ENCODE measurements at regions not wholly inside any gene's neighbourhood (a gene's known extent, or its start where the extent isn't known, plus 50 kb on each side); places are given as distances from the start of the nearest gene placed in this dataset.

DNA sequence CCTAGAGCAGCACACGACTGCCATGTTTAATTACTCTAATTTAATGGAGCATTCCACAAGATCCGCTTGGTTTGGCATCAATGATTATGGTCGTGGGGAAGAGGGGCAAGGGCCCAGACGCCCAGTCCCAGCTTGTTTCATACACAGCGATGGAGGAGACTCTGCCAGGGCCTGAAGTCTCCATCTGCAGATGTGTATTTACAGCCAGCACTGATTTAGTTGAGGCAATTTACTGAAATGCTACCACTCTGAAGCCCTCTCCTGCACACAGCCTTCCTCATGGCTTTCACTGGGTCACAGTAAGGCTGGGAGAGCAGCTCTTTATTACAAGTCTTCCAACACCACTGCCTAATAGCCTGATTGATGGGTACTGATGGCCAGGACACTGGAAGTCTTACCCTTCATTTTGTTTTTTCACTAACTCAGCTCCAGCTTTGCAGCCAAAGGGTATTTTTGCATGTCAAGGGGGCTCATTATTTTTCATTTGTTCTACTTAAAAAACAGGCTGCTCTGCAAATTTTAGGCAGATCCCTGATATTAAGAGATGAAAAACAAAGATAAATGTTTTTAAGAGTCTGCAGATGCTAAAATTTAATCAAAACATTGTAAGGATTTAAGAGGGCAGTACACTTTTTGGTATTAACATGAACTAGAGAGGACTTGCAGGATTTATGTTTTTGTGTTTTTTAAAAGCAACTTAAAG, 236.3 kb downstream of the SIPA1L2 start:
- ATAC-seq, result peak; percentile 61
- 0 out of 2 replicates have a peak, but pooled peaks have one; percentile 9 for TF ChIP-seq ARNTL (CRISPR knock-in tag; IDR thresholded peaks at IDR 0.05; ENCODE audit: borderline replicate concordance, low read depth)
- TF ChIP-seq ISL1 (CRISPR knock-in tag; IDR thresholded peaks at IDR 0.05), result no peak; the same call in 1 of the 2 replicates
- peak; percentile 87 for TF ChIP-seq TCF4 (CRISPR knock-in tag; IDR thresholded peaks at IDR 0.05; ENCODE audit: borderline replicate concordance)
- TF ChIP-seq, protein P1, sequence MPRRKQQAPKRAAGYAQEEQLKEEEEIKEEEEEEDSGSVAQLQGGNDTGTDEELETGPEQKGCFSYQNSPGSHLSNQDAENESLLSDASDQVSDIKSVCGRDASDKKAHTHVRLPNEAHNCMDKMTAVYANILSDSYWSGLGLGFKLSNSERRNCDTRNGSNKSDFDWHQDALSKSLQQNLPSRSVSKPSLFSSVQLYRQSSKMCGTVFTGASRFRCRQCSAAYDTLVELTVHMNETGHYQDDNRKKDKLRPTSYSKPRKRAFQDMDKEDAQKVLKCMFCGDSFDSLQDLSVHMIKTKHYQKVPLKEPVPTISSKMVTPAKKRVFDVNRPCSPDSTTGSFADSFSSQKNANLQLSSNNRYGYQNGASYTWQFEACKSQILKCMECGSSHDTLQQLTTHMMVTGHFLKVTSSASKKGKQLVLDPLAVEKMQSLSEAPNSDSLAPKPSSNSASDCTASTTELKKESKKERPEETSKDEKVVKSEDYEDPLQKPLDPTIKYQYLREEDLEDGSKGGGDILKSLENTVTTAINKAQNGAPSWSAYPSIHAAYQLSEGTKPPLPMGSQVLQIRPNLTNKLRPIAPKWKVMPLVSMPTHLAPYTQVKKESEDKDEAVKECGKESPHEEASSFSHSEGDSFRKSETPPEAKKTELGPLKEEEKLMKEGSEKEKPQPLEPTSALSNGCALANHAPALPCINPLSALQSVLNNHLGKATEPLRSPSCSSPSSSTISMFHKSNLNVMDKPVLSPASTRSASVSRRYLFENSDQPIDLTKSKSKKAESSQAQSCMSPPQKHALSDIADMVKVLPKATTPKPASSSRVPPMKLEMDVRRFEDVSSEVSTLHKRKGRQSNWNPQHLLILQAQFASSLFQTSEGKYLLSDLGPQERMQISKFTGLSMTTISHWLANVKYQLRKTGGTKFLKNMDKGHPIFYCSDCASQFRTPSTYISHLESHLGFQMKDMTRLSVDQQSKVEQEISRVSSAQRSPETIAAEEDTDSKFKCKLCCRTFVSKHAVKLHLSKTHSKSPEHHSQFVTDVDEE (CRISPR knock-in tag; IDR thresholded peaks at IDR 0.05), result peak; percentile 28; the same call in 1 of the 2 replicates
- no peak for TF ChIP-seq TOX (CRISPR knock-in tag; IDR thresholded peaks at IDR 0.05; ENCODE audit: borderline replicate concordance)
- no peak for TF ChIP-seq BACH2 (CRISPR knock-in tag; IDR thresholded peaks at IDR 0.05; ENCODE audit: borderline replicate concordance)

DNA sequence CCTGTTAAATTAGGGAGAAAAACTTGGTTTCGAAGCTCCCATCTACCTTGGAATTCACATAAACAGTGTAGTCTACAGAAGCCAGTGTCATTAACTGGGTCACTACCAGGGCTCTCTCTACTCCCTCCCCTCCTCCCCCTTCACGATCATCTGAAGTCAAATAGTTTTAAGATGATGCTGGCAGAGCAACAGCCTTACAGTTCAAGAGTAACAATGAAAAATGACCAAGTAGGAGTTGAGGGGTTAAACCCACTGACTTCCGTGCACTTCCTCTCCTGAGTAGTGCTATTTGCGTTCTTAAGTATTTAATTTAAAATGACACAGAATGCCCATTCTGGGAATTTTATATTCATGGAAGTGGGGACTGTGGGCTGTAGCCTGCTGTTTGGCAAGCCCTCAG, 236.9 kb downstream of the SIPA1L2 start:
- peak; percentile 66 for ATAC-seq
- no peak for TF ChIP-seq GLIS3 (CRISPR knock-in tag; IDR thresholded peaks at IDR 0.05)
- TF ChIP-seq TCF4 (CRISPR knock-in tag; IDR thresholded peaks at IDR 0.05; ENCODE audit: borderline replicate concordance), result no peak
- TF ChIP-seq BACH2 (CRISPR knock-in tag; IDR thresholded peaks at IDR 0.05; ENCODE audit: borderline replicate concordance), result no peak
- TF ChIP-seq, protein P2, sequence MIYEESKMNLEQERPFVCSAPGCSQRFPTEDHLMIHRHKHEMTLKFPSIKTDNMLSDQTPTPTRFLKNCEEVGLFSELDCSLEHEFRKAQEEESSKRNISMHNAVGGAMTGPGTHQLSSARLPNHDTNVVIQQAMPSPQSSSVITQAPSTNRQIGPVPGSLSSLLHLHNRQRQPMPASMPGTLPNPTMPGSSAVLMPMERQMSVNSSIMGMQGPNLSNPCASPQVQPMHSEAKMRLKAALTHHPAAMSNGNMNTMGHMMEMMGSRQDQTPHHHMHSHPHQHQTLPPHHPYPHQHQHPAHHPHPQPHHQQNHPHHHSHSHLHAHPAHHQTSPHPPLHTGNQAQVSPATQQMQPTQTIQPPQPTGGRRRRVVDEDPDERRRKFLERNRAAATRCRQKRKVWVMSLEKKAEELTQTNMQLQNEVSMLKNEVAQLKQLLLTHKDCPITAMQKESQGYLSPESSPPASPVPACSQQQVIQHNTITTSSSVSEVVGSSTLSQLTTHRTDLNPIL (CRISPR knock-in tag; IDR thresholded peaks at IDR 0.05; ENCODE audit: low read depth), result no peak
- TF ChIP-seq ZNF8 (CRISPR knock-in tag; IDR thresholded peaks at IDR 0.05), result no peak
- TF ChIP-seq TOX (CRISPR knock-in tag; IDR thresholded peaks at IDR 0.05; ENCODE audit: borderline replicate concordance), result no peak
- TF ChIP-seq ZNF70 (CRISPR knock-in tag; IDR thresholded peaks at IDR 0.05), result no peak
- no peak for TF ChIP-seq RARB (CRISPR knock-in tag; IDR thresholded peaks at IDR 0.05)
- TF ChIP-seq ZFP30 (CRISPR knock-in tag; IDR thresholded peaks at IDR 0.05), result no peak
- no peak for TF ChIP-seq ZFP3 (CRISPR knock-in tag; IDR thresholded peaks at IDR 0.05)

DNA sequence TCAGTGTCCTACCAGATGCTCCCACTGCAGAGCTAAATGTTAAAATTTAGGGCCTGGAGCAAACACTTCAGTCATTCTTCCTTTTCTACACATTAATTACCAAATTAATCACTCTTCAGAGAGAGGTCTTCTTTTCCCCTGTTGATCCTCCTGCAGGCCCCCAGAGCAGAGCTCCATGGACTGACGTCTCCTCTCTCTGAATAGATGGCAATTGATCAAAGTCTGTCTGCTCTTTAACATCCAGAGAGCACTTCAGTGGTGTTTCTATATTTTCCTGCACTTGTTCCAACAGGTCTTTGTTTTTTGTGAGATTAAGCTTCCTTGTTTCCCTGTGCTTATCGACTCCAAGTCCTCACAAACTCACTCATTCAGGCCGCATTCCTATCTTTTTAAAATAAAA, 239.3 kb downstream of the SIPA1L2 start:
- ATAC-seq, result no peak
- TF ChIP-seq ESRRG (CRISPR knock-in tag; IDR thresholded peaks at IDR 0.05), result no peak

DNA sequence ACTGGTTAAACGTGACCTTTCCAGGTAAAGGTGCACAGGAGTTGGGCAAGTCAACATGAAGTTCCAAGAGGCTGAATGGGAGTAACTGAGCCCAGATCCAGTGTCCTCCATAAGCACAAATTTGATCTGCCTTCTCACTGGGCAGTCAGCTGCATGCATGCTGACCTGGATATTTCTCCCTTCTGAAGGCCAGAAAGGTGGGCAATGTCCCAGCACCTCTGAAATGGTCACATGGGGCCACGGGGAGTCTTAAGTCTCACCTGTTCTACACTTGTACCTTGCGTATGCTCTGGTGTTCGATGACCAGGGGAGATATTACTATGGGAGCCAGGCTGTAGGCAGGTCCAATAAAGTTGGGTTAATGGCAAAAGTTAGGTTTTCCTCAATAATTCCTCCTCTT, 240.2 kb downstream of the SIPA1L2 start:
- no peak for ATAC-seq
- TF ChIP-seq, protein P3, sequence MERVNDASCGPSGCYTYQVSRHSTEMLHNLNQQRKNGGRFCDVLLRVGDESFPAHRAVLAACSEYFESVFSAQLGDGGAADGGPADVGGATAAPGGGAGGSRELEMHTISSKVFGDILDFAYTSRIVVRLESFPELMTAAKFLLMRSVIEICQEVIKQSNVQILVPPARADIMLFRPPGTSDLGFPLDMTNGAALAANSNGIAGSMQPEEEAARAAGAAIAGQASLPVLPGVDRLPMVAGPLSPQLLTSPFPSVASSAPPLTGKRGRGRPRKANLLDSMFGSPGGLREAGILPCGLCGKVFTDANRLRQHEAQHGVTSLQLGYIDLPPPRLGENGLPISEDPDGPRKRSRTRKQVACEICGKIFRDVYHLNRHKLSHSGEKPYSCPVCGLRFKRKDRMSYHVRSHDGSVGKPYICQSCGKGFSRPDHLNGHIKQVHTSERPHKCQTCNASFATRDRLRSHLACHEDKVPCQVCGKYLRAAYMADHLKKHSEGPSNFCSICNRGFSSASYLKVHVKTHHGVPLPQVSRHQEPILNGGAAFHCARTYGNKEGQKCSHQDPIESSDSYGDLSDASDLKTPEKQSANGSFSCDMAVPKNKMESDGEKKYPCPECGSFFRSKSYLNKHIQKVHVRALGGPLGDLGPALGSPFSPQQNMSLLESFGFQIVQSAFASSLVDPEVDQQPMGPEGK (CRISPR knock-in tag; IDR thresholded peaks at IDR 0.05; ENCODE audit: borderline replicate concordance), result no peak
- TF ChIP-seq GLIS3 (CRISPR knock-in tag; IDR thresholded peaks at IDR 0.05), result no peak
- TF ChIP-seq, protein P1 (CRISPR knock-in tag; IDR thresholded peaks at IDR 0.05), result no peak
- TF ChIP-seq ZNF565 (CRISPR knock-in tag; conservative IDR thresholded peaks at IDR 0.05; ENCODE audit: low read depth), result no peak
- no peak for TF ChIP-seq TCF4 (CRISPR knock-in tag; IDR thresholded peaks at IDR 0.05; ENCODE audit: borderline replicate concordance)
- TF ChIP-seq OSR1 (CRISPR knock-in tag; IDR thresholded peaks at IDR 0.05), result no peak
- no peak for TF ChIP-seq RARB (CRISPR knock-in tag; IDR thresholded peaks at IDR 0.05)
- no peak for TF ChIP-seq ESRRG (CRISPR knock-in tag; IDR thresholded peaks at IDR 0.05)
- no peak for TF ChIP-seq PPARA (CRISPR knock-in tag; IDR thresholded peaks at IDR 0.05; ENCODE audit: borderline replicate concordance)
